Spleen (tissue), 11 donors: ENCODE measurements at regions not wholly inside any gene's neighbourhood (a gene's known extent, or its start where the extent isn't known, plus 50 kb on each side); places are given as distances from the start of the nearest gene placed in this dataset.

Experiments
- DNase-seq: peaks from one replicate; pipeline ENCODE4 v3.0.0-alpha.2; 2020
- H3K27ac ChIP-seq, 8 donors: fragments of 200-600 bp; sonication (generic) in 7 of 8; 1 replicate in 4 of 8; 2 replicates in 4 of 8; pipeline versions ENCODE4 v1.5.0 to v1.8.0; 2016 to 2021; ENCODE audit warnings: inconsistent platforms in 4 of 8, mild to moderate bottlenecking in 4 of 8, moderate library complexity in 1 of 8
- H3K27me3 ChIP-seq, 7 donors: fragments of 200-600 bp; sonication (generic) in 6 of 7; replicated peaks in 1 of 7; 1 replicate in 4 of 7; 2 replicates in 3 of 7; pipeline versions ENCODE4 v1.5.0 to v1.8.0; 2016 to 2021; ENCODE audit warnings: inconsistent platforms in 3 of 7, mild to moderate bottlenecking in 1 of 7
- H3K36me3 ChIP-seq, 6 donors: fragments of 200-600 bp; sonication (generic) in 5 of 6; 1 replicate in 4 of 6; 2 replicates in 2 of 6; pipeline versions ENCODE4 v1.5.0 to v1.8.0; 2016 to 2021; ENCODE audit warnings: inconsistent platforms in 2 of 6
- H3K4me1 ChIP-seq, 6 donors: fragments of 200-600 bp; sonication (generic) in 5 of 6; 1 replicate in 3 of 6; 2 replicates in 3 of 6; pipeline versions ENCODE4 v1.5.0 to v1.8.0; 2016 to 2021; ENCODE audit warnings: inconsistent platforms in 3 of 6
- H3K4me3 ChIP-seq, 8 donors: fragments of 200-600 bp; sonication (generic) in 7 of 8; 1 replicate in 4 of 8; 2 replicates in 4 of 8; pipeline versions ENCODE4 v1.5.0 to v1.8.0; 2016 to 2021; ENCODE audit warnings: inconsistent platforms in 4 of 8, mild to moderate bottlenecking in 4 of 8, moderate library complexity in 2 of 8
- H3K9me3 ChIP-seq, 8 donors: fragments of 200-600 bp; sonication (generic) in 7 of 8; 1 replicate in 4 of 8; 2 replicates in 4 of 8; pipeline versions ENCODE4 v1.5.0 to v1.8.0; 2016 to 2021; ENCODE audit warnings: inconsistent platforms in 4 of 8
- CTCF ChIP-seq, 11 experiments: fragments of 200-600 bp in 7 of 11; fragments of 450-650 bp in 4 of 11; sonication (generic) in 4 of 11; IDR thresholded peaks in 8 of 11; conservative IDR thresholded peaks in 3 of 11; 1 replicate in 7 of 11; 2 replicates in 4 of 11; pipeline versions ENCODE4 v1.4.0 to v1.8.0; 2016 to 2021; ENCODE audit warnings: antibody characterized with exemption in 11 of 11, inconsistent platforms in 4 of 11, mild to moderate bottlenecking in 1 of 11
- POLR2A ChIP-seq, 3 donors: fragments of 450-650 bp; IDR thresholded peaks; one replicate each; pipeline ENCODE4 v1.5.1; 2017; ENCODE audit warnings: antibody characterized with exemption in 3 of 3, mild to moderate bottlenecking in 1 of 3
- POLR2AphosphoS5 ChIP-seq, 3 donors: sonication (generic); formaldehyde crosslinking; IDR thresholded peaks; one replicate each; pipeline ENCODE4 v1.5.1; 2017; ENCODE audit warnings: antibody characterized with exemption in 3 of 3
- WGBS, 5 donors: extraction: QIAGEN DNeasy Blood & Tissue Kit in 3 of 5; methylation state at CpG; one replicate each; pipeline versions ENCODE4 v1.1.5 to v1.1.7; 2013 to 2018; 5-methylcytosine and 5-hydroxymethylcytosine counted together
- intact Hi-C: fragments of 100-400 bp; cut with DNase I; formaldehyde crosslinking; loops from one replicate; pipeline ENCODE4 v1.15.0; 2023; ENCODE audit warnings: low total_unique reads
- donor health status: healthy with polysubstance abuse.
- donor health status: DM: no; HTN: no; CAD: no; lungs with moderate emphysema.
- donor health status: DM: no; HTN: no; CAD: no.
- donor health status: Bipolar disorder and iron deficiency.
- donor health status: healthy.
- donor health status: DM: no; HTN: no; CAD: no.
- donor health status: DM: yes; HTN: yes; CAD: no.

- intact Hi-C loops, result no loop called here
- no peak for TF ChIP-seq POLR2A (IDR thresholded peaks at IDR 0.05)
- TF ChIP-seq CTCF (IDR thresholded peaks at IDR 0.05 in 8 of 11, conservative IDR thresholded peaks at IDR 0.05 in 3 of 11), result no peak
- TF ChIP-seq POLR2AphosphoS5 (IDR thresholded peaks at IDR 0.05), result no peak
Measured at GRCh38 chr3:95721938-95722337, 1092.5 kb upstream of the EPHA6 start.

GRCh38 chr3:95725770-95726169 lies 1088.6 kb upstream of the EPHA6 start:
- TF ChIP-seq POLR2A (IDR thresholded peaks at IDR 0.05) (no peak), CTCF (IDR thresholded peaks at IDR 0.05 in 8 of 11, conservative IDR thresholded peaks at IDR 0.05 in 3 of 11) (no peak), POLR2AphosphoS5 (IDR thresholded peaks at IDR 0.05) (no peak)
- intact Hi-C loops, result no loop called here
- Histone ChIP-seq H3K4me3 (no peak overlapping the region), H3K9me3 (no peaks in the 10 kb centered on the region), H3K27ac (no peak overlapping the region), H3K27me3 (no peaks in the 10 kb centered on the region), H3K36me3 (no peaks in the 10 kb centered on the region), H3K4me1 (no peaks in the 10 kb centered on the region)
- 84 to 93% (median 88%) methylated on average over 1 of the region's 1 CpG for WGBS, 5 donors
- no peak for DNase-seq

More at GRCh38 chr3:95721938-95722337, 1092.5 kb upstream of the EPHA6 start:
- no peaks in the 10 kb centered on the region for H3K4me1 ChIP-seq
- 35 to 82% (median 39%) methylated on average over 2 of the region's 2 CpGs for WGBS, 5 donors
- H3K27me3 ChIP-seq, result no peaks in the 10 kb centered on the region
- no peaks in the 10 kb centered on the region for H3K9me3 ChIP-seq
- DNase-seq, result no peak
- no peaks in the 10 kb centered on the region for H3K36me3 ChIP-seq
- H3K4me3 ChIP-seq, result peak overlapping the region in 4 of 8 donors; percentile 17 to 53 (median 18)
- peak overlapping the region in 4 of 8 donors; percentile 19 to 67 (median 58) for H3K27ac ChIP-seq

GRCh38 chr3:95731753-95732152 lies 1082.6 kb upstream of the EPHA6 start:
- Histone ChIP-seq H3K4me1 (no peaks in the 10 kb centered on the region), H3K36me3 (no peaks in the 10 kb centered on the region), H3K9me3 (no peaks in the 10 kb centered on the region), H3K27me3 (no peaks in the 10 kb centered on the region), H3K27ac (no peak overlapping the region), H3K4me3 (no peak overlapping the region)
- whole genome bisulfite sequencing, 5 donors, result 86 to 93% (median 91%) methylated on average over 1 of the region's 1 CpG
- TF ChIP-seq POLR2AphosphoS5 (IDR thresholded peaks at IDR 0.05), result no peak
- TF ChIP-seq POLR2A (IDR thresholded peaks at IDR 0.05), result no peak
- no peak for TF ChIP-seq CTCF (IDR thresholded peaks at IDR 0.05 in 8 of 11, conservative IDR thresholded peaks at IDR 0.05 in 3 of 11)
- intact Hi-C loops, result no loop called here
- DNase-seq, result no peak

GRCh38 chr3:95733336-95733735 lies 1081.1 kb upstream of the EPHA6 start:
- H3K36me3 ChIP-seq, result no peaks in the 10 kb centered on the region
- H3K9me3 ChIP-seq, result no peaks in the 10 kb centered on the region
- no peak overlapping the region for H3K4me3 ChIP-seq
- WGBS, 5 donors, result 77 to 84% (median 78%) methylated on average over 1 of the region's 1 CpG
- intact Hi-C loops, result no loop called here
- no peaks in the 10 kb centered on the region for H3K27me3 ChIP-seq
- no peak for TF ChIP-seq POLR2AphosphoS5 (IDR thresholded peaks at IDR 0.05)
- no peak for TF ChIP-seq CTCF (IDR thresholded peaks at IDR 0.05 in 8 of 11, conservative IDR thresholded peaks at IDR 0.05 in 3 of 11)
- TF ChIP-seq POLR2A (IDR thresholded peaks at IDR 0.05), result no peak
- H3K4me1 ChIP-seq, result no peaks in the 10 kb centered on the region
- DNase-seq, result no peak
- H3K27ac ChIP-seq, result no peak overlapping the region
